IMR-90 (cell line): ENCODE measurements at regions not wholly inside any gene's neighbourhood (a gene's known extent, or its start where the extent isn't known, plus 50 kb on each side); places are given as distances from the start of the nearest gene placed in this dataset.
A peak's percentile ranks its signal among the peaks of the same experiment; 100 is the strongest.
"Not testable (repeated sequence)": the region's sequence is repeated elsewhere in the genome, so short reads cannot be mapped to it uniquely, and the experiment has no call there.

Experiments used
- ATAC-seq: fragments of 200-7000 bp; cut with Tn5 transposase; 2 replicates; pipeline ENCODE4 v1.9.1; 2020; ENCODE audit warnings: low read depth, mild to moderate bottlenecking, moderate library complexity
- BruUV-seq: library from RNA; stranded (reverse); fragments of 400-500 nt; replicated peaks from 2 replicates; lab custom pipeline; 2021; lab: Mats Ljungman, UMichigan
- CTCF ChIA-PET: fragments of 300-600 bp; formaldehyde crosslinking; extraction: SDS; loops from one replicate; lab custom pipeline; 2021; ENCODE audit warnings: antibody characterized with exemption; lab: Yijun Ruan, JAX
- POLR2A ChIA-PET: fragments of 300-600 bp; sonication (Branson Sonifier 250); formaldehyde crosslinking; loops from one replicate; lab custom pipeline; 2022; ENCODE audit warnings: antibody characterized with exemption; ENCODE audit not compliant: unreplicated experiment; lab: Charles Lee
- DNase-seq: peaks from one replicate; pipeline ENCODE4 v3.0.0; 2013
- H2AFZ ChIP-seq: replicated peaks from 2 replicates; pipeline ENCODE3; 2013; ENCODE audit warnings: low read length, mild to moderate bottlenecking; ENCODE audit not compliant: poor library complexity
- H2AK5ac ChIP-seq: 2 replicates; pipeline ENCODE4 v1.6.1; 2013; ENCODE audit warnings: low read depth, low read length, inconsistent platforms
- H2AK9ac ChIP-seq: replicated peaks from 2 replicates; pipeline ENCODE3; 2013; ENCODE audit warnings: mild to moderate bottlenecking, low read depth, low read length, moderate library complexity; ENCODE audit not compliant: poor library complexity
- H2BK120ac ChIP-seq: 2 replicates; pipeline ENCODE4 v1.6.1; 2013; ENCODE audit warnings: low read depth, low read length, inconsistent platforms
- H2BK15ac ChIP-seq: 3 replicates; pipeline ENCODE4 v1.6.1; 2013; ENCODE audit warnings: low read depth, low read length, inconsistent platforms
- H2BK20ac ChIP-seq: 2 replicates; pipeline ENCODE4 v1.6.1; 2013; ENCODE audit warnings: low read depth, mild to moderate bottlenecking, inconsistent platforms, low read length, moderate library complexity
- H2BK5ac ChIP-seq: 2 replicates; pipeline ENCODE4 v1.6.1; 2013; ENCODE audit warnings: mild to moderate bottlenecking, low read depth, low read length, inconsistent platforms; ENCODE audit not compliant: poor library complexity, severe bottlenecking
- H3K14ac ChIP-seq: replicated peaks from 2 replicates; pipeline ENCODE4 v1.6.1; 2013; ENCODE audit warnings: low read depth, low read length, inconsistent platforms
- H3K18ac ChIP-seq: 2 replicates; pipeline ENCODE4 v1.6.1; 2013; ENCODE audit warnings: low read depth, low read length, control low read depth
- H3K23ac ChIP-seq: 2 replicates; pipeline ENCODE4 v1.6.1; 2013; ENCODE audit warnings: low read depth, low read length, inconsistent platforms
- H3K27ac ChIP-seq: 2 replicates; pipeline ENCODE4 v1.5.1; 2013; ENCODE audit warnings: mild to moderate bottlenecking, control low read depth, low read length; ENCODE audit not compliant: insufficient read depth
- H3K27me3 ChIP-seq: 2 replicates; pipeline ENCODE4 v1.6.1; 2013; ENCODE audit warnings: low read length; ENCODE audit not compliant: control insufficient read depth, insufficient read depth
- H3K36me3 ChIP-seq: 2 replicates; pipeline ENCODE4 v1.6.1; 2013; ENCODE audit warnings: low read length, mixed read lengths; ENCODE audit not compliant: control insufficient read depth, insufficient read depth
- H3K4ac ChIP-seq: 2 replicates; pipeline ENCODE4 v1.6.1; 2013; ENCODE audit warnings: low read depth, low read length, inconsistent platforms
- H3K4me1 ChIP-seq: 2 replicates; pipeline ENCODE4 v1.6.1; 2013; ENCODE audit warnings: low read length, mixed read lengths; ENCODE audit not compliant: control insufficient read depth, insufficient read depth
- H3K4me2 ChIP-seq: 2 replicates; pipeline ENCODE4 v1.6.1; 2013; ENCODE audit warnings: low read depth, mild to moderate bottlenecking, control low read depth, low read length, moderate library complexity
- H3K4me3 ChIP-seq: 2 replicates; pipeline ENCODE4 v1.5.1; 2013; ENCODE audit warnings: low read depth, mild to moderate bottlenecking, control low read depth, low read length, moderate library complexity; ENCODE audit not compliant: insufficient read depth
- H3K56ac ChIP-seq: 2 replicates; pipeline ENCODE4 v1.6.1; 2013; ENCODE audit warnings: low read length, inconsistent platforms; ENCODE audit not compliant: insufficient read depth; ENCODE audit errors: extremely low read depth
- H3K79me1 ChIP-seq, 2 experiments: 2 replicates each; pipeline ENCODE4 v1.6.1; 2013; ENCODE audit warnings: low read length in 2 of 2, inconsistent platforms in 1 of 2, low read depth in 1 of 2
- H3K9ac ChIP-seq: 2 replicates; pipeline ENCODE4 v1.6.1; 2013; ENCODE audit warnings: low read depth, low read length, control low read depth
- H3K9me1 ChIP-seq: 2 replicates; pipeline ENCODE4 v1.6.1; 2013; ENCODE audit warnings: low read length, inconsistent platforms; ENCODE audit not compliant: insufficient read depth
- H3K9me3 ChIP-seq: 2 replicates; pipeline ENCODE4 v1.6.1; 2013; ENCODE audit warnings: low read length; ENCODE audit not compliant: control insufficient read depth, insufficient read depth
- H4K20me1 ChIP-seq: 2 replicates; pipeline ENCODE4 v1.6.1; 2013; ENCODE audit warnings: low read length, inconsistent platforms; ENCODE audit not compliant: insufficient read depth
- H4K5ac ChIP-seq: 2 replicates; pipeline ENCODE4 v1.6.1; 2013; ENCODE audit warnings: mild to moderate bottlenecking, low read depth, low read length, control low read depth
- H4K8ac ChIP-seq, 2 experiments: 2 replicates each; pipeline ENCODE4 v1.6.1; 2013; ENCODE audit warnings: low read depth in 2 of 2, low read length in 2 of 2, control low read depth in 1 of 2, inconsistent platforms in 1 of 2
- H4K91ac ChIP-seq: 2 replicates; pipeline ENCODE4 v1.6.1; 2013; ENCODE audit warnings: low read depth, low read length, inconsistent platforms; ENCODE audit not compliant: insufficient read depth
- ELK1 ChIP-seq: fragments of 150-350 bp; IDR thresholded peaks from 2 replicates; pipeline ENCODE4 v1.6.1; 2016; ENCODE audit warnings: low read depth, mild to moderate bottlenecking, low read length, moderate library complexity, borderline replicate concordance
- MAFK ChIP-seq: IDR thresholded peaks from 2 replicates; pipeline ENCODE4 v1.6.1; 2012; ENCODE audit warnings: low read depth, low read length, improper control_type of control experiment
- USF2 ChIP-seq: fragments of 150-350 bp; IDR thresholded peaks from 2 replicates; pipeline ENCODE4 v1.6.1; 2017; ENCODE audit warnings: mild to moderate bottlenecking, antibody characterized with exemption, low read length, low read depth
- WGBS, 2 experiments: methylation state at CpG; one replicate each; pipeline versions ENCODE4 v1.1.5 to v1.1.7; 2013; ENCODE audit warnings: missing lambda C conversion rate in 2 of 2; ENCODE audit not compliant: insufficient read length in 1 of 2; ENCODE audit errors: extremely low coverage in 2 of 2; 5-methylcytosine and 5-hydroxymethylcytosine counted together
- dilution Hi-C: fragments of 300-500 bp; cut with HindIII; formaldehyde crosslinking; loops from one replicate; pipeline ENCODE4 v1.14.3; 2018; ENCODE audit warnings: low sequenced_read_pairs; ENCODE audit not compliant: unreplicated experiment
- in situ Hi-C: fragments of 300-500 bp; cut with MboI; formaldehyde crosslinking; loops from 3 replicates; pipeline ENCODE4 v1.14.3; 2019; ENCODE audit warnings: low sequenced_read_pairs, inconsistent platforms, mixed read lengths
- intact Hi-C: fragments of 100-400 bp; cut with micrococcal nuclease; formaldehyde crosslinking; loops from 2 replicates; pipeline ENCODE4 v1.10.0; 2022
- TF ChIP-seq, protein P1 (sequence below): conservative IDR thresholded peaks from 2 replicates; pipeline ENCODE4 v1.5.1; 2012; ENCODE audit warnings: mild to moderate bottlenecking, low read depth, low read length, improper control_type of control experiment

GRCh38 chr4:127335732-127336131 lies 297.0 kb upstream of the INTU start:
- dilution Hi-C loops, result no loop called here
- Histone ChIP-seq H4K8ac (no peak overlapping the region), H3K4me3 (no peak overlapping the region), H2AK9ac (no peak overlapping the region), H3K56ac (no peak overlapping the region), H2AK5ac (no peak overlapping the region), H4K91ac (no peak overlapping the region), H2BK120ac (no peak overlapping the region), H2BK5ac (no peak overlapping the region), H3K27ac (no peak overlapping the region), H3K9ac (no peak overlapping the region), H3K18ac (no peak overlapping the region), H3K79me1 (no peaks in the 10 kb centered on the region), H3K9me3 (no peaks in the 10 kb centered on the region), H3K23ac (no peak overlapping the region), H2BK20ac (no peak overlapping the region), H3K36me3 (no peaks in the 10 kb centered on the region), H4K5ac (no peak overlapping the region), H3K27me3 (no peaks in the 10 kb centered on the region), H3K14ac (no peak overlapping the region; the same call in 1 of the 2 replicates), H4K20me1 (no peaks in the 10 kb centered on the region), H3K4me2 (no peak overlapping the region), H2AFZ (no peak overlapping the region), H3K9me1 (no peaks in the 10 kb centered on the region), H3K4ac (no peak overlapping the region), H2BK15ac (no peak overlapping the region), H3K4me1 (no peaks in the 10 kb centered on the region)
- DNase-seq (no peak), ATAC-seq (0 out of 2 replicates have a peak, but pooled peaks have one; percentile 14)
- TF ChIP-seq MAFK (0 out of 2 replicates have a peak, but pooled peaks have one; percentile 12), USF2 (no peak), ELK1 (no peak)
- TF ChIP-seq, protein P1, sequence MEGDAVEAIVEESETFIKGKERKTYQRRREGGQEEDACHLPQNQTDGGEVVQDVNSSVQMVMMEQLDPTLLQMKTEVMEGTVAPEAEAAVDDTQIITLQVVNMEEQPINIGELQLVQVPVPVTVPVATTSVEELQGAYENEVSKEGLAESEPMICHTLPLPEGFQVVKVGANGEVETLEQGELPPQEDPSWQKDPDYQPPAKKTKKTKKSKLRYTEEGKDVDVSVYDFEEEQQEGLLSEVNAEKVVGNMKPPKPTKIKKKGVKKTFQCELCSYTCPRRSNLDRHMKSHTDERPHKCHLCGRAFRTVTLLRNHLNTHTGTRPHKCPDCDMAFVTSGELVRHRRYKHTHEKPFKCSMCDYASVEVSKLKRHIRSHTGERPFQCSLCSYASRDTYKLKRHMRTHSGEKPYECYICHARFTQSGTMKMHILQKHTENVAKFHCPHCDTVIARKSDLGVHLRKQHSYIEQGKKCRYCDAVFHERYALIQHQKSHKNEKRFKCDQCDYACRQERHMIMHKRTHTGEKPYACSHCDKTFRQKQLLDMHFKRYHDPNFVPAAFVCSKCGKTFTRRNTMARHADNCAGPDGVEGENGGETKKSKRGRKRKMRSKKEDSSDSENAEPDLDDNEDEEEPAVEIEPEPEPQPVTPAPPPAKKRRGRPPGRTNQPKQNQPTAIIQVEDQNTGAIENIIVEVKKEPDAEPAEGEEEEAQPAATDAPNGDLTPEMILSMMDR, result no peak
- BruUV-seq, result no TSS peak
- WGBS, 2 experiments, result no CpG with 5 or more reads among the region's 1 CpG
- in situ Hi-C loops, result no loop called here
- intact Hi-C loops, result no loop called here
- CTCF ChIA-PET, result interaction anchor here (0.6 to 1.2 kb wide), 3 partner anchors 8 to 1267 kb away, joined by 3 to 5 read pairs (median 3); no protein-coding TSS in a partner anchor
- POLR2A ChIA-PET, result no interaction called here

DNA sequence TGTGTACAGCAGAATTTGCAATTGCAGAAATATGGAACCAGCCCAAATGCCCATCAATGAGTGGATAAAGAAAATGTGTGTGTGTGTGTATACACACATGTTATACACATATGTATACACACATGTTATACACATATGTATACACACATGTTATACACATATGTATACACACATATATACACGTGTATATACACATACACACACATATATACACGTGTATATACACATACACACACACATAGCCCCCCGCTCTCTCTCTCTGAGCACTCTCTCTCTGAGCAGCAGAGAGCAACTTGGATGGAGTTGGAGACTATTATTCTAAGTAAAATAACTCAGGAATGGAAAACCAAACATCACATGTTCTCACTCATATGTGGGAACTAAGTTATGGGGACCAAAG lies 289.6 kb upstream of the INTU start:
- WGBS, 2 experiments, result no CpG with 5 or more reads among the region's 3 CpGs
- H4K20me1 ChIP-seq, DNase-seq, H3K9me3 ChIP-seq, H4K5ac ChIP-seq, H4K91ac ChIP-seq, H2AFZ ChIP-seq, H3K27ac ChIP-seq, H4K8ac ChIP-seq, H3K36me3 ChIP-seq, H2BK15ac ChIP-seq, H3K9ac ChIP-seq, BruUV-seq, H3K4me1 ChIP-seq, ATAC-seq, H2BK5ac ChIP-seq, H2AK5ac ChIP-seq, intact Hi-C loops, in situ Hi-C loops, H3K23ac ChIP-seq, POLR2A ChIA-PET, CTCF ChIA-PET, H2BK20ac ChIP-seq, H3K4ac ChIP-seq, H3K27me3 ChIP-seq, dilution Hi-C loops, H2BK120ac ChIP-seq, H3K56ac ChIP-seq, H3K18ac ChIP-seq, H3K14ac ChIP-seq, H2AK9ac ChIP-seq, H3K4me3 ChIP-seq, H3K9me1 ChIP-seq, H3K79me1 ChIP-seq, H3K4me2 ChIP-seq: not testable (repeated sequence)
